Osteoblast (primary cell): ENCODE measurements at regions not wholly inside any gene's neighbourhood (a gene's known extent, or its start where the extent isn't known, plus 50 kb on each side); places are given as distances from the start of the nearest gene placed in this dataset.

ENCODE experiments used
- DNase-seq: peaks from one replicate; pipeline ENCODE4 v3.0.0; 2011; ENCODE audit warnings: low spot score, mixed read lengths; ENCODE audit not compliant: insufficient read length; ENCODE audit errors: missing footprints
- H2AFZ ChIP-seq: 2 replicates; pipeline ENCODE4 v1.6.0; 2011; ENCODE audit warnings: mild to moderate bottlenecking, low read length
- H3K27ac ChIP-seq: 2 replicates; pipeline ENCODE4 v1.5.1; 2011; ENCODE audit warnings: mild to moderate bottlenecking, low read depth, low read length, moderate library complexity
- H3K27me3 ChIP-seq: 2 replicates; pipeline ENCODE4 v1.6.0; 2012; ENCODE audit warnings: mild to moderate bottlenecking, control low read depth, inconsistent platforms, low read length, moderate library complexity; ENCODE audit not compliant: insufficient read depth
- H3K36me3 ChIP-seq: 2 replicates; pipeline ENCODE4 v1.5.1; 2011; ENCODE audit warnings: mild to moderate bottlenecking, low read length, control low read depth, moderate library complexity; ENCODE audit not compliant: insufficient read depth
- H3K4me1 ChIP-seq: 2 replicates; pipeline ENCODE4 v1.5.1; 2011; ENCODE audit warnings: mild to moderate bottlenecking, low read length, control low read depth, moderate library complexity; ENCODE audit not compliant: insufficient read depth
- H3K4me2 ChIP-seq: 2 replicates; pipeline ENCODE4 v1.6.0; 2011; ENCODE audit warnings: mild to moderate bottlenecking, low read length; ENCODE audit not compliant: insufficient read depth
- H3K4me3 ChIP-seq: fragments of 200-600 bp; sonication (generic); 3 replicates; pipeline ENCODE4 v1.5.1; 2012; ENCODE audit warnings: mild to moderate bottlenecking, low read length, inconsistent platforms; ENCODE audit not compliant: insufficient read depth
- H3K79me2 ChIP-seq: 2 replicates; pipeline ENCODE4 v1.6.0; 2012; ENCODE audit warnings: mild to moderate bottlenecking, low read length, control low read depth, inconsistent platforms; ENCODE audit not compliant: insufficient read depth
- H3K9me3 ChIP-seq: 2 replicates; pipeline ENCODE4 v1.5.1; 2011; ENCODE audit warnings: low read depth, low read length, control low read depth
- H4K20me1 ChIP-seq: 2 replicates; pipeline ENCODE4 v1.6.0; 2012; ENCODE audit warnings: mild to moderate bottlenecking, low read length, control low read depth; ENCODE audit not compliant: insufficient read depth
- CTCF ChIP-seq: IDR thresholded peaks from 2 replicates; pipeline ENCODE4 v1.5.1; 2011; ENCODE audit warnings: mild to moderate bottlenecking, low read depth, low read length, moderate library complexity; ENCODE audit errors: extremely low read depth

- DNase-seq = no peak
- Histone ChIP-seq H3K79me2 (no peaks in the 10 kb centered on the region), H2AFZ (no peak overlapping the region), H3K4me3 (no peak overlapping the region), H3K4me1 (no peaks in the 10 kb centered on the region), H3K9me3 (no peaks in the 10 kb centered on the region), H3K4me2 (no peak overlapping the region), H3K36me3 (no peaks in the 10 kb centered on the region), H4K20me1 (no peaks in the 10 kb centered on the region), H3K27ac (no peak overlapping the region), H3K27me3 (no peaks in the 10 kb centered on the region)
- no peak for TF ChIP-seq CTCF
These were observed 385.9 kb upstream of the CYRIA start for GRCh38 chr2:17051538-17051937.

- H3K4me2 ChIP-seq = no peak overlapping the region
- no peak overlapping the region for H3K4me3 ChIP-seq
- no peaks in the 10 kb centered on the region for H3K4me1 ChIP-seq
- no peaks in the 10 kb centered on the region for H3K79me2 ChIP-seq
- no peak overlapping the region for H2AFZ ChIP-seq
- TF ChIP-seq CTCF = no peak
- no peaks in the 10 kb centered on the region for H3K27me3 ChIP-seq
- H3K27ac ChIP-seq = no peak overlapping the region
- no peaks in the 10 kb centered on the region for H4K20me1 ChIP-seq
- no peaks in the 10 kb centered on the region for H3K9me3 ChIP-seq
- no peaks in the 10 kb centered on the region for H3K36me3 ChIP-seq
- no peak for DNase-seq
These were observed 377.5 kb upstream of the CYRIA start for GRCh38 chr2:17043173-17043572.

DNA sequence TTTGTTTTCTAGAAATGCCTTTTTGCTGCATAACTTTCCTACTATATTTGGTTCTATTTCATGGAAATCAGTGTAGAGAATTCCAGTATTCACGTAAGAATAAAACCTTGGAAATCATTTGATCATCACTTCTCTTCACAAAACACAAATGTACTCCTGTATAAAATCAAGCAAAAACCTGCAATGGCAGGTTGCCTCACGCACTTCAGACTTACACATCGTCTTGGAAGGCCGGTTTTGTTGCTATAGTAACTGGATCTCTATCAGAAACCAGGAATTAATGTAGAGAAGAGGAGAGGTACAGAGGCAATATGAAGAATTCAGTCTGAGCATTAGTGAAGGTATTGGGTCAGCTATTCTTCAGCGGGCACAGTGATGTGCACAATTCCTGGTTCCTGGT, 370.7 kb upstream of the CYRIA start:
- DNase-seq = no peak
- no peak overlapping the region for H3K27ac ChIP-seq
- H3K36me3 ChIP-seq = no peaks in the 10 kb centered on the region
- H3K4me1 ChIP-seq = no peaks in the 10 kb centered on the region
- no peak overlapping the region for H3K4me3 ChIP-seq
- H3K79me2 ChIP-seq = no peaks in the 10 kb centered on the region
- H2AFZ ChIP-seq = no peak overlapping the region
- no peaks in the 10 kb centered on the region for H4K20me1 ChIP-seq
- no peak for TF ChIP-seq CTCF
- H3K27me3 ChIP-seq = no peaks in the 10 kb centered on the region
- no peak overlapping the region for H3K4me2 ChIP-seq
- no peaks in the 10 kb centered on the region for H3K9me3 ChIP-seq

GRCh38 chr2:17035010-17035409, 369.4 kb upstream of the CYRIA start:
- Histone ChIP-seq H3K4me1 (no peaks in the 10 kb centered on the region), H3K36me3 (no peaks in the 10 kb centered on the region), H4K20me1 (no peaks in the 10 kb centered on the region), H2AFZ (no peak overlapping the region), H3K79me2 (no peaks in the 10 kb centered on the region), H3K9me3 (no peaks in the 10 kb centered on the region), H3K27me3 (no peaks in the 10 kb centered on the region), H3K4me3 (no peak overlapping the region), H3K27ac (no peak overlapping the region), H3K4me2 (no peak overlapping the region)
- TF ChIP-seq CTCF = no peak
- no peak for DNase-seq
